Esophagus squamous epithelium (tissue), 4 donors: ENCODE measurements at regions not wholly inside any gene's neighbourhood (a gene's known extent, or its start where the extent isn't known, plus 50 kb on each side); places are given as distances from the start of the nearest gene placed in this dataset.
"Not testable (repeated sequence)": the region's sequence is repeated elsewhere in the genome, so short reads cannot be mapped to it uniquely, and the experiment has no call there.

Source experiments
- CTCF ChIP-seq, 6 experiments: fragments of 450-650 bp in 4 of 6; fragments of 200-600 bp in 2 of 6; sonication (generic) in 2 of 6; IDR thresholded peaks; one replicate each; pipeline ENCODE4 v1.5.1; 2016 to 2019; ENCODE audit warnings: antibody characterized with exemption in 6 of 6, mild to moderate bottlenecking in 4 of 6, moderate library complexity in 4 of 6
- POLR2A ChIP-seq, 4 donors: fragments of 450-650 bp; IDR thresholded peaks; one replicate each; pipeline ENCODE4 v1.6.1; 2017; ENCODE audit warnings: antibody characterized with exemption in 4 of 4, mild to moderate bottlenecking in 4 of 4, moderate library complexity in 3 of 4

- TF ChIP-seq POLR2A, CTCF (IDR thresholded peaks at IDR 0.05): not testable (repeated sequence)
These were observed 1729.0 kb downstream of the SPATA31A7 start for GRCh38 chr9:62918648-62919385.
